ENCODE measurements at regions not wholly inside any gene's neighbourhood (a gene's known extent, or its start where the extent isn't known, plus 50 kb on each side); places are given as distances from the start of the nearest gene placed in this dataset.

- no peak for TF ChIP-seq CTCF (IDR thresholded peaks at IDR 0.05)
Measured at GRCh38 chr1:88357729-88358128, 326.3 kb upstream of the PKN2 start.

GRCh38 chr1:88371436-88372023 lies 312.5 kb upstream of the PKN2 start:
- no peak for TF ChIP-seq CTCF (IDR thresholded peaks at IDR 0.05)

- TF ChIP-seq CTCF (IDR thresholded peaks at IDR 0.05) = no peak
Measured at GRCh38 chr1:88375977-88376376, 308.1 kb upstream of the PKN2 start.

GRCh38 chr1:88376421-88376820 lies 307.7 kb upstream of the PKN2 start:
- TF ChIP-seq CTCF (IDR thresholded peaks at IDR 0.05) = no peak

- no peak for TF ChIP-seq CTCF (IDR thresholded peaks at IDR 0.05)
Measured at GRCh38 chr1:88378560-88378959, 305.5 kb upstream of the PKN2 start.

GRCh38 chr1:88394958-88395357 lies 289.1 kb upstream of the PKN2 start:
- TF ChIP-seq CTCF (IDR thresholded peaks at IDR 0.05) = no peak

- no peak for TF ChIP-seq CTCF (IDR thresholded peaks at IDR 0.05)
Measured at GRCh38 chr1:88398338-88398737, 285.7 kb upstream of the PKN2 start.

- TF ChIP-seq CTCF (IDR thresholded peaks at IDR 0.05) = no peak
Measured at GRCh38 chr1:88399690-88400089, 284.4 kb upstream of the PKN2 start.
